Activated CD4-positive, alpha-beta memory T cell treated with anti-CD3 and anti-CD28 coated beads for 36 hours (primary cell): ENCODE measurements at regions not wholly inside any gene's neighbourhood (a gene's known extent, or its start where the extent isn't known, plus 50 kb on each side); places are given as distances from the start of the nearest gene placed in this dataset.

Experiments
- CTCF ChIA-PET: fragments of 350-600 bp; sonication (Branson Sonifier 250); formaldehyde crosslinking; loops from one replicate; lab custom pipeline; 2021; ENCODE audit warnings: antibody characterized with exemption, inconsistent platforms; lab: Charles Lee
- POLR2A ChIA-PET: fragments of 350-600 bp; sonication (Branson Sonifier 250); formaldehyde crosslinking; loops from one replicate; lab custom pipeline; 2021; ENCODE audit warnings: antibody characterized with exemption; lab: Charles Lee
- DNase-seq: peaks from one replicate; pipeline ENCODE4 v3.0.0-alpha.2; 2020
- H3K27ac Mint-ChIP-seq: one replicate; pipeline ENCODE4 v1.8.0; 2021; ENCODE audit warnings: mixed read lengths
- H3K27me3 Mint-ChIP-seq: one replicate; pipeline ENCODE4 v1.8.0; 2021; ENCODE audit warnings: mixed read lengths
- H3K36me3 Mint-ChIP-seq: one replicate; pipeline ENCODE4 v1.8.0; 2021; ENCODE audit warnings: mixed read lengths
- H3K4me1 Mint-ChIP-seq: one replicate; pipeline ENCODE4 v1.8.0; 2021; ENCODE audit warnings: low read depth, mixed read lengths
- H3K4me3 Mint-ChIP-seq: one replicate; pipeline ENCODE4 v1.8.0; 2021; ENCODE audit warnings: mild to moderate bottlenecking, mixed read lengths
- H3K9me3 Mint-ChIP-seq: one replicate; pipeline ENCODE4 v1.8.0; 2021; ENCODE audit warnings: mixed read lengths
- intact Hi-C: fragments of 100-400 bp; cut with micrococcal nuclease; formaldehyde crosslinking; loops from one replicate; pipeline ENCODE4 v1.15.1; 2023

DNA sequence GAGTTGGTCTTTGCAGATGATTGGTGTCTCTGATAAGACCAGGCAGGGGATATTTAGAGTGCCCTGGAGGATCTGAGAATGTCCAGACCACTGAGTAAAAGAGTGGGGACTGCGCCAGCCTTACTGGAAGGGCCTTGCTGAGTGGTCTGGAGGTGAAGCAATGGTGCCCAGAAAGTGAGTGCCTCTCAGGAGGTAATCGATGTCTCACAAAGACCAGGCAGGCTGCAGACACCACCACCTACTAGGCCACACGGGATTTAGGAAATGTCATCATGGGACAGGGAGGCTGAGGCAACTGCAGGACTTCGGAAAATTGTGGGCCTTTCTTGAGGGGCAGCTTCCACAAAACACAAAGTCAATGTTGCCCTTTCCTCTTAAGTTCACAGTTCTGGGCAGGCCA, 57.2 kb upstream of the STEAP1B start:
- peaks cover 12% of the 10 kb centered on the region for H3K4me1 Mint-ChIP-seq
- POLR2A ChIA-PET, result no interaction called here
- H3K9me3 Mint-ChIP-seq, result no peaks in the 10 kb centered on the region
- DNase-seq, result no peak
- no peak overlapping the region for H3K27ac Mint-ChIP-seq
- H3K4me3 Mint-ChIP-seq, result no peak overlapping the region
- CTCF ChIA-PET, result interaction anchor here (7.4 to 14.0 kb wide), 3 partner anchors 173 to 498 kb away, joined by 63 to 540 read pairs (median 152); partner anchors contain the start of gene IL6
- peaks cover 13% of the 10 kb centered on the region for H3K27me3 Mint-ChIP-seq
- no peaks in the 10 kb centered on the region for H3K36me3 Mint-ChIP-seq
- intact Hi-C loops, result no loop called here

- no peak overlapping the region for H3K4me3 Mint-ChIP-seq
- DNase-seq, result no peak
- POLR2A ChIA-PET, result no interaction called here
- CTCF ChIA-PET, result interaction anchor here (14.0 kb wide), 1 partner anchor 174 kb away, joined by 540 read pairs; the partner anchor contains the start of gene IL6
- H3K36me3 Mint-ChIP-seq, result no peaks in the 10 kb centered on the region
- H3K9me3 Mint-ChIP-seq, result no peaks in the 10 kb centered on the region
- intact Hi-C loops, result no loop called here
- H3K27ac Mint-ChIP-seq, result no peak overlapping the region
- peaks cover 7% of the 10 kb centered on the region for H3K4me1 Mint-ChIP-seq
- H3K27me3 Mint-ChIP-seq, result peaks cover 27% of the 10 kb centered on the region
Measured at GRCh38 chr7:22555476-22555875, 55.5 kb upstream of the STEAP1B start.

DNA sequence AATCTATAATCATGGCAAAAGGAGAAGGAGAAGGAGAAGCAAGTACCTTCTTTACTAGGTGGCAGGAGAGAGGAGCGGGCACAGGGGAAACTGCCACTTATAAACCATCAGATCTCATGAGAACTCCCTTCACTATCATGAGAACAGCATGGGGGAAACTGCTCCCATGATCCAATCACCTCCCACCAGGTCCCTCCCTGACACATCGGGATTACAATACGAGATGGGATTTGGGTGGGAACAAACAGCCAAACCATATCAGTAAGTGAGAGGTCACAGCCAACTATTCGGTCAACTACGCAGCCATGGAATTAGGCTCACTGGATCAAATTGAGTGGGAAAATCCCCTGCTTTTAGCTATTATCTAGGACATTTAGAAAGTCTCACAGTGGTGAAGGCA, 54.2 kb upstream of the STEAP1B start:
- CTCF ChIA-PET, result interaction anchor here (14.0 kb wide), 1 partner anchor 176 kb away, joined by 540 read pairs; the partner anchor contains the start of gene IL6
- Mint-ChIP-seq H3K27me3 (peaks cover 36% of the 10 kb centered on the region), H3K4me3 (no peak overlapping the region), H3K9me3 (no peaks in the 10 kb centered on the region), H3K4me1 (peaks cover 14% of the 10 kb centered on the region), H3K27ac (no peak overlapping the region), H3K36me3 (no peaks in the 10 kb centered on the region)
- POLR2A ChIA-PET, result no interaction called here
- intact Hi-C loops, result no loop called here
- no peak for DNase-seq

DNA sequence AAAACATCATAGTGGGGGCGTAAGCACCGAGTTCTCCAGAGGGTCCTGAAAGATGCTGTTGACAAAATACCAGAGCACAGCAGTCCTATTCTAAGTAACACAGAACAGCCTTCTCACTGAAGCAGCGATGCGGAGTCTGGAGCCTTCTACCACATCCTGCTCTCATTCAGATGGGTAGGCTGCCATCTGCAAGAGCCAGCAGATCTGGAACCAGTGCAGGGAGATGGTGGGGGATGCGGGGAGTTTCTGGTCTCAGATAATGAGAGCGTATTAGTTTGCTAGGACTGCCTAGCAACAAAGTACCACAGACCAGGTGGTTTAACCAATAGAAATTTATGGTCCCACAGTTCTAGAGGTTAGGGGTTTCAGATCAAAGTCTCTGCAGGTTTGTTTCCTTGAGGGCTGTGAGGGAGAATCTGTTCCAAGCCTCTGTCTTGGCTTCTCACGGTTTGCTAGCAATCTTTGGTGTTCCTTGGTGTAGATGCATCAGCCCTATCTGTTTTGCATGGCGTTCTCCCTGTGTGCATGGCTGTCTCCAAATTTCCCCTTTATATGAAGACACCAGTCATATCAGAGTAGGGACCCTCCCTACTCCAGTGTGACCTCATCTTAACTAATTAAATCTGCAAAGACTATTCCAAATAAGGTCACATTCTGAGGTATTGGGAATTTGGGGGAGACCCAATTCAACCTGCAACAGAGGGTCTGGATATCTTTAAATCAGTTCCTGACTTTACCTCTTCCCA, 52.0 kb upstream of the STEAP1B start:
- Mint-ChIP-seq H3K27ac (no peak overlapping the region), H3K27me3 (peaks cover 44% of the 10 kb centered on the region), H3K36me3 (no peaks in the 10 kb centered on the region), H3K4me1 (peaks cover 14% of the 10 kb centered on the region), H3K4me3 (no peak overlapping the region), H3K9me3 (no peaks in the 10 kb centered on the region)
- ChIA-PET CTCF (interaction anchor here (14.0 kb wide), 1 partner anchor 178 kb away, joined by 540 read pairs; the partner anchor contains the start of gene IL6), POLR2A (no interaction called here)
- intact Hi-C loops, result no loop called here
- no peak for DNase-seq

- no peak for DNase-seq
- ChIA-PET CTCF (no interaction called here), POLR2A (no interaction called here)
- intact Hi-C loops, result no loop called here
- Mint-ChIP-seq H3K9me3 (no peaks in the 10 kb centered on the region), H3K36me3 (no peaks in the 10 kb centered on the region), H3K27me3 (peaks cover 50% of the 10 kb centered on the region), H3K4me1 (peaks cover 14% of the 10 kb centered on the region), H3K27ac (no peak overlapping the region), H3K4me3 (no peak overlapping the region)
Measured at GRCh38 chr7:22550514-22551030, 50.6 kb upstream of the STEAP1B start.

DNA sequence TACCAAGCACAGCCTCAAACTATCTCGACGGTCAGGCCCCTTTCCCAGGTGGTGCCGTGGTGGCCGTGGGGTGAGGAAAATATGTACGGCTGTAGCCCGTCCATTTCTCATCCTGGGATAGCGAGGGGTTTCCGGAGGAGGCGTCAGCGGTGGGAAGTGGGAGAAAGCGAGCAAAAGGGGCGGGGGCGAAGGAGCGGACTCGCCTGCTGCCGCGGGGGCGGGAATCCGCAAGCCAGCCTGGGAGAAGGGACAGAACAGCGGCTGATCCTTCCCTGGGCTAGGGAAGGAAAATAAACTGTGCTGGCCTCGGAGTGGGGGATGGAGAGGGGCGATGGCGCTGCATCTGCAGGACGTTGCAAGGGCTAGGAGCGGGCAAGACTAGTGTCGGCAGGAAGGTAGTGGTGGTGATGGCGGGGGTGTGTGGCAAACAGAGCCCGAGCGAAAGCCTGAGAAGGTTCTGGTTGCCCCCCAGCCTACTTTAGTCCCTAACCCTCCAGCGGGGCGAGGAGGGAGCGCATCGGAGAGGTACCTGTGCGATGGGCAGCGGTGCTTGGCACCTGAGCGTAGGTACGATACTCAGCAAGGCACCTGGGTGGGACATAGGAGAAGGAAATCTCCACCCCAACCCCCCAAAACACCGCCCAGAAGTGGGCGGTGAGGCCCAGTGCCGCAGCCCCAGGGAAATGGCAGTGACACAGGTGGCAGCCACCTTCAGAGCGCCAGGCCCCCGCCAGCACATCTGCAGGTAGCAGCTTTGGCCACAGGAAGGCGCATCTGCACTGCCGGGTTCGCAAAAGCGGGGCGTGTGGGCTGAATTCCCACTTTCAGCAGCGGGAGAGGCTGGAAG, 49.9 kb upstream of the STEAP1B start:
- DNase-seq, result peak; percentile 43
- H3K9me3 Mint-ChIP-seq, result no peaks in the 10 kb centered on the region
- peaks cover 14% of the 10 kb centered on the region for H3K4me1 Mint-ChIP-seq
- peak overlapping the region; percentile 31 for H3K4me3 Mint-ChIP-seq
- ChIA-PET CTCF (no interaction called here), POLR2A (no interaction called here)
- peaks cover 52% of the 10 kb centered on the region for H3K27me3 Mint-ChIP-seq
- intact Hi-C loops, result no loop called here
- H3K27ac Mint-ChIP-seq, result no peak overlapping the region
- H3K36me3 Mint-ChIP-seq, result no peaks in the 10 kb centered on the region
